Uterus (tissue), 3 donors: ENCODE measurements at regions not wholly inside any gene's neighbourhood (a gene's known extent, or its start where the extent isn't known, plus 50 kb on each side); places are given as distances from the start of the nearest gene placed in this dataset.

Experiments
- DNase-seq, 2 donors: peaks; one replicate each; pipeline ENCODE4 v3.0.0-alpha.2; 2019 to 2020
- H3K27ac ChIP-seq, 2 donors: fragments of 200-600 bp; sonication (generic); 1 replicate in 1 of 2; 2 replicates in 1 of 2; pipeline ENCODE4 v1.5.1; 2016 to 2018
- H3K27me3 ChIP-seq, 2 donors: fragments of 200-600 bp; sonication (generic); one replicate each; pipeline ENCODE4 v1.5.1; 2018 to 2019; ENCODE audit warnings: control low read depth in 1 of 2
- H3K36me3 ChIP-seq, 2 donors: fragments of 200-600 bp; sonication (generic); one replicate each; pipeline ENCODE4 v1.5.1; 2019; ENCODE audit warnings: control low read depth in 1 of 2
- H3K4me1 ChIP-seq, 2 donors: fragments of 200-600 bp; sonication (generic); one replicate each; pipeline ENCODE4 v1.5.1; 2018 to 2019; ENCODE audit warnings: control low read depth in 1 of 2
- H3K4me3 ChIP-seq, 2 donors: fragments of 200-600 bp; sonication (generic); 1 replicate in 1 of 2; 2 replicates in 1 of 2; pipeline ENCODE4 v1.5.1; 2018 to 2019; ENCODE audit warnings: mild to moderate bottlenecking in 1 of 2
- H3K9me3 ChIP-seq, 2 donors: fragments of 200-600 bp; sonication (generic); one replicate each; pipeline ENCODE4 v1.5.1; 2019; ENCODE audit warnings: control low read depth in 1 of 2
- POLR2A ChIP-seq, 2 donors: fragments of 450-650 bp; IDR thresholded peaks; one replicate each; pipeline ENCODE4 v1.6.1; 2016; ENCODE audit warnings: antibody characterized with exemption in 2 of 2, mild to moderate bottlenecking in 1 of 2, moderate library complexity in 1 of 2
- intact Hi-C: fragments of 100-400 bp; cut with DNase I; formaldehyde crosslinking; loops from one replicate; pipeline ENCODE4 v1.15.1; 2023; ENCODE audit warnings: low total_unique reads
- TF ChIP-seq, protein P1 (sequence below), 4 experiments: fragments of 200-600 bp in 2 of 4; fragments of 450-650 bp in 2 of 4; sonication (generic) in 2 of 4; IDR thresholded peaks; one replicate each; pipeline ENCODE4 v1.5.1; 2016 to 2019; ENCODE audit warnings: antibody characterized with exemption in 4 of 4, mild to moderate bottlenecking in 2 of 4, moderate library complexity in 1 of 4
- donor health status: DM: yes; HTN: yes; CAD: no.

DNA sequence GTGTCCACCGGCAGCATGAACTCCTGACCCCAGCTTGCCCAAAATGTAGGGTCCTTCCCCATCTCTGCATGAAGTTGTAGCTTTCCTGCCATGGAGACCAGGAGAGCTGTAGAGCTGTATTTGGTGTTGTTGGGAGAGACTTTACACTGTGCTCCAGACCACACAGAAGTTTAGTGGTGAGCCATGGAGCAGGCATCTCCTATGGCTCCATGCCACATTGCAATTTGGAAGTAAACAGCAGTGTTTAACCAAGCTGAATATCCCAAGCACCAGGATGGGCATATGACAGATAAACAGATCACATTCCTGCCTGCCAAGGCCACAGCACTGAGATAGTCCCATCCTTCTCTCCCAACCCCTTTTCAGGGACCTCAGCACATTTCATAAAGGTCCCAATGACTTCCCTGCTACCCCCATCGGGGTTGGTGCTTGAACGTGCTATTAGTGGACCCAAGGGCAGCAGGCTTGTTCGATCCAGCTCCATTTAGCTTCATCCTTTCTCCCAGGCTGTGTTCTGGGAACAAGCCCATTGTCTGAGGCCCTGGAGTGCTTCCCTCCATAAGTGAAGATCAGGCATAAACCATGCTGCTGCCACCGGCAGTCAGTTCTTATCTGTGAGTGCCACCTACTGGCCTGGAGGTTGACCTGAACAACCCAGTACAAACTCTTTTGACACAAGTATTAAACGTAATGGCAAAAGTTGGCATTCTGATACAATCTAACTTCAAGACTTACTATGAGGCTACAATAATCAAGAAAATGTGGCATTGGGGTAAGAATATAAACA lies 172.3 kb upstream of the ATXN7L3B start:
- no peak for DNase-seq
- no peaks in the 10 kb centered on the region for H3K9me3 ChIP-seq
- H3K36me3 ChIP-seq = no peaks in the 10 kb centered on the region
- H3K27ac ChIP-seq = no peak overlapping the region
- H3K4me3 ChIP-seq = no peak overlapping the region
- intact Hi-C loops = no loop called here
- TF ChIP-seq, protein P1, sequence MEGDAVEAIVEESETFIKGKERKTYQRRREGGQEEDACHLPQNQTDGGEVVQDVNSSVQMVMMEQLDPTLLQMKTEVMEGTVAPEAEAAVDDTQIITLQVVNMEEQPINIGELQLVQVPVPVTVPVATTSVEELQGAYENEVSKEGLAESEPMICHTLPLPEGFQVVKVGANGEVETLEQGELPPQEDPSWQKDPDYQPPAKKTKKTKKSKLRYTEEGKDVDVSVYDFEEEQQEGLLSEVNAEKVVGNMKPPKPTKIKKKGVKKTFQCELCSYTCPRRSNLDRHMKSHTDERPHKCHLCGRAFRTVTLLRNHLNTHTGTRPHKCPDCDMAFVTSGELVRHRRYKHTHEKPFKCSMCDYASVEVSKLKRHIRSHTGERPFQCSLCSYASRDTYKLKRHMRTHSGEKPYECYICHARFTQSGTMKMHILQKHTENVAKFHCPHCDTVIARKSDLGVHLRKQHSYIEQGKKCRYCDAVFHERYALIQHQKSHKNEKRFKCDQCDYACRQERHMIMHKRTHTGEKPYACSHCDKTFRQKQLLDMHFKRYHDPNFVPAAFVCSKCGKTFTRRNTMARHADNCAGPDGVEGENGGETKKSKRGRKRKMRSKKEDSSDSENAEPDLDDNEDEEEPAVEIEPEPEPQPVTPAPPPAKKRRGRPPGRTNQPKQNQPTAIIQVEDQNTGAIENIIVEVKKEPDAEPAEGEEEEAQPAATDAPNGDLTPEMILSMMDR (IDR thresholded peaks at IDR 0.05) = peak in 1 of 4 experiments; percentile 4
- TF ChIP-seq POLR2A (IDR thresholded peaks at IDR 0.05) = no peak
- H3K27me3 ChIP-seq = no peaks in the 10 kb centered on the region
- H3K4me1 ChIP-seq = no peaks in the 10 kb centered on the region

DNA sequence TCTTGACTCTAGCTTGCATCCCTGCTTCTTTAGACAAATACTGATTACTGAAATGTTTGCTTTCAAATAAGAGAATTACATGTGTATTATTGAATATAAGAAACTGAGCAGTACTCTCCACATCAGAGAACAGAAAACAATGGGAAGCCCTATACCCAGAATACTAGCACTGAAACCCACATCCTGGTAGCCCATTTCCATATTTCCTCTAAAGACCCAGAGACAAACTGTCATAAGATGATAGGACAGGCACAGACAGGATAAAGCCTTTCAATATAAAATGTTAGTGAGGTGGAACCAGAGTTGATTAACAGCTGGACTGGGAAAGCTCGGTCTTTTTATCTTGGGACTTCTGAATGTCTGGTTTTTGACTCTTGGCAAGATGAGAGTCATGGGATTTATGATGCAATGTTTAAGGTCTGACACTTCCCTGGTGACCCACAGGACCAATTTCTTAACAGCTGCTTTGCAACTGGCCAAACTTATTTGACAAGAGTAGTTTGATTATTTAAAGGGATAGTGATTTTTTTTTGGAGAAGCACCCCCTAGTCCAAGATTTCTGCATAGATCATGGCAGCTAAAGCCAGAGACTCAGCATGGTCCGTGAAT lies 166.9 kb upstream of the ATXN7L3B start:
- Histone ChIP-seq H3K4me1 (no peaks in the 10 kb centered on the region), H3K27ac (no peak overlapping the region), H3K36me3 (no peaks in the 10 kb centered on the region), H3K9me3 (no peaks in the 10 kb centered on the region), H3K27me3 (no peaks in the 10 kb centered on the region), H3K4me3 (no peak overlapping the region)
- TF ChIP-seq, protein P1 (IDR thresholded peaks at IDR 0.05) = no peak
- no peak for TF ChIP-seq POLR2A (IDR thresholded peaks at IDR 0.05)
- intact Hi-C loops = no loop called here
- no peak for DNase-seq

GRCh38 chr12:74379114-74379513 lies 158.5 kb upstream of the ATXN7L3B start:
- no peak overlapping the region for H3K4me3 ChIP-seq
- H3K36me3 ChIP-seq = no peaks in the 10 kb centered on the region

GRCh38 chr12:74381958-74382357 lies 155.7 kb upstream of the ATXN7L3B start:
- Histone ChIP-seq H3K4me1 (no peaks in the 10 kb centered on the region), H3K27me3 (no peaks in the 10 kb centered on the region), H3K4me3 (no peak overlapping the region), H3K36me3 (no peaks in the 10 kb centered on the region), H3K9me3 (no peaks in the 10 kb centered on the region), H3K27ac (no peak overlapping the region)
- DNase-seq = no peak
- intact Hi-C loops = no loop called here
- TF ChIP-seq, protein P1 (IDR thresholded peaks at IDR 0.05) = no peak
- no peak for TF ChIP-seq POLR2A (IDR thresholded peaks at IDR 0.05)

More at GRCh38 chr12:74379114-74379513, 158.5 kb upstream of the ATXN7L3B start:
- Histone ChIP-seq H3K27me3 (no peaks in the 10 kb centered on the region), H3K4me1 (no peaks in the 10 kb centered on the region), H3K27ac (no peak overlapping the region), H3K9me3 (no peaks in the 10 kb centered on the region)
- intact Hi-C loops = no loop called here
- DNase-seq = no peak
- TF ChIP-seq, protein P1 (IDR thresholded peaks at IDR 0.05) = no peak
- TF ChIP-seq POLR2A (IDR thresholded peaks at IDR 0.05) = no peak

DNA sequence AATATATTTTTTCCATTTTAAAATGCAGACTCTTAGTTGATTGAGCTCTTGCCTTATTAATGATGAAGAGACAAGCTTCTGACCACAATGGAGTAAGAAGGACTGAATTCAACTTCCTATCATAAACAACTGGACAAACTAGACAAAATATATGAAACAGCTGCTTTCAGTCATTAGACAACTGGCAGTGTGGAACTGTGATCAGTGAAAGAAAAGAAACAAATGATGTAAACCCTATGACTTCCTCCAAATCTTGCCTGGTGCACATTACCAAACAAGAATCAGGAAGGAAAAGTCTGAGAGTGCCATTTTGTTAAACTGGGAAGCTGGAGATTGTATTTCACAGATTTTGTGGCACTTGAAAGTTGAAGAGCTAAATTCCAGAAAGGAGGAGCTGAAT lies 154.7 kb upstream of the ATXN7L3B start:
- H3K4me1 ChIP-seq = no peaks in the 10 kb centered on the region
- intact Hi-C loops = no loop called here
- no peak overlapping the region for H3K4me3 ChIP-seq
- no peaks in the 10 kb centered on the region for H3K9me3 ChIP-seq
- TF ChIP-seq, protein P1 (IDR thresholded peaks at IDR 0.05) = no peak
- TF ChIP-seq POLR2A (IDR thresholded peaks at IDR 0.05) = no peak
- H3K27ac ChIP-seq = no peak overlapping the region
- no peaks in the 10 kb centered on the region for H3K36me3 ChIP-seq
- DNase-seq = no peak
- no peaks in the 10 kb centered on the region for H3K27me3 ChIP-seq
